HG03378 (cell line): ENCODE measurements at regions not wholly inside any gene's neighbourhood (a gene's known extent, or its start where the extent isn't known, plus 50 kb on each side); places are given as distances from the start of the nearest gene placed in this dataset.
"Not testable (repeated sequence)": the region's sequence is repeated elsewhere in the genome, so short reads cannot be mapped to it uniquely, and the experiment has no call there.

Experiments used
- ATAC-seq: cut with Tn5 transposase; IDR thresholded peaks from one replicate; pipeline ENCODE4 v1.9.1; 2021; ENCODE audit warnings: mild to moderate bottlenecking, moderate library complexity; ENCODE audit not compliant: unreplicated experiment

DNA sequence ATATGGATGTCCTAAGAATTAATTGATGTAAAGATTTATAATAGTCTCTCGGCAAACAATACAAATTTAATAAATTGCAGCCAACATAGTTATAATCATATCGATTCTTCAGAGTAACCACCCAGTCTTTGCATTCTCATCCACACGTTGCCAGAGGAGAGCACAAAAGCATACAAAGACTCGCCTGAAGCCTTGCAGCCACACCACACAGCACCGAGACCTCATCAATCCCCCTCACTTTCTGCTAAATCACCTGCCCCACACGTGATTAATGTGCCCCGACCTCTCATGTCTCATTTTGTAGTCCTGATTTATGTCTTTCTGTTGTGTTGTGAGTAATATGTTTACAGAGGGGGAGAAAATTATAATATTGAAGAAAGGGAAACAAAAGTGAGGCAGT is 510.4 kb downstream of the TRIML1 start:
- ATAC-seq, result no peak

GRCh38 chr4:188650516-188650915 is 511.3 kb downstream of the TRIML1 start:
- ATAC-seq, result no peak

GRCh38 chr4:188657365-188657764 is 518.1 kb downstream of the TRIML1 start:
- ATAC-seq, result no peak

DNA sequence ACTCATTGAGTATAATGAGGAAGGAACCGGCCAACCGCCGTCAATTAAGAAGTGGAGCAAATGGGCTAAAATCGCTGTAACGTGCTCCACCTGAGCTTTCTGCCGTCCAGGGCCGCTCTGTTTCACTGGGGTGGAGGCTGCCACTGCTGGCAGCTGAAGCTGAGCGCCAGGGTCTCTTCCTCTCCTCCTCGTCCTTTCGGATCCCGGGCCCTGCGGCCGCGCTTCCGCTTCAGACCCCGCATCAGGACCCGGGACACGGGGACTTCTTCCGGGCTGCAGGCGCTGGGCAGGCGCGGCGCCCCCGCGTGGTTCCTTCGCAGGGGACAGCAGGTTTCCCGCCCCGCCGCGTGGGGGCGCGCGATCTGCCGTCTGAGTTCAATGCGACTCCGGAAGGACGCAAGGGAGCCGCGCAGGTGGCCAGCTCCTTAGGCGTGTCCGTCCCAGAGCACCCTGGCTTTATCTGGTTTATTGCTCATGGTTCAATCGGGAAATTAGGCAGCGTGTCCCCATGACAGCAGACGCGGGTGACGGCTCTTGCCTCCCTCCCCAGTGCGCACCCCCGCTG is 519.8 kb downstream of the TRIML1 start:
- ATAC-seq, result no peak

DNA sequence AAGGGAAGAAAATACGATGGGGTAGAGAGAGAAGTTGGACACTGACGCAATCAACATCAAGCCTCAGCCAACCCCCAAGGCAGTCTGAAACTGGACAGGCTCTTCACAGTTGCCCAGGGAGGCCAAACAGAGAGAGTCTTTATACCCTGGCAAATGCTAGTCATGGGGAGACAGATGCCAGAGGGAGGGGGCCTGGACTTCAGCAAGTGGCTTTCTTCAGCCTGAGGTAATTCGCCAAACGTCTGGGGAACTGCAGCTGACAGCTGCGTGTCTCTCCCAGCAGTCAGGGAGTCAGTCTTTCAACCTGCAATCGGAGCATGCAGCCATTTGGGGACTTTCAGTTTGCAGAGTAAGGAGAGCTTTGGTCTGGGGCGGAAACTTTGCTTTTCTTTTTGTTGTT is 521.6 kb downstream of the TRIML1 start:
- ATAC-seq, result no peak

DNA sequence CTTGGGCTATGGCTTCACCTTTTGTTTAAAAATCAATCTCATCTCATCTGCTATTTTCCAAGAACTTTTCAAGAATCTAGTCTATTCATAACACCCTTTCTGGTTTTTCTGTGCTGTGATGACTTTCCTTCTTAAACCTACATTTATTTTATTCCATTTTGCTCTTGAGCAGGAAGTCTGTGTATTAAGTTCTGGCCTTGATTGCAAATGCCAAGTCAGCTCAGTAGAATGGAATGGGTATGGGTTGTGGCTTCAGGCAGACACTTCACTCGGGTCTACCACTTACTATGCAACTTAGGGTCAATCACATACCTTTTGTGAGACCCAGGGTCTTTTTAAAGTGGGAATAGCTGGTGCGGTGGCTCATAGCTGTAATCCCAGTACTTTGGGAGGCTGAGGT is 522.3 kb downstream of the TRIML1 start:
- no peak for ATAC-seq

GRCh38 chr4:188663369-188663768 is 524.1 kb downstream of the TRIML1 start:
- ATAC-seq, result no peak

DNA sequence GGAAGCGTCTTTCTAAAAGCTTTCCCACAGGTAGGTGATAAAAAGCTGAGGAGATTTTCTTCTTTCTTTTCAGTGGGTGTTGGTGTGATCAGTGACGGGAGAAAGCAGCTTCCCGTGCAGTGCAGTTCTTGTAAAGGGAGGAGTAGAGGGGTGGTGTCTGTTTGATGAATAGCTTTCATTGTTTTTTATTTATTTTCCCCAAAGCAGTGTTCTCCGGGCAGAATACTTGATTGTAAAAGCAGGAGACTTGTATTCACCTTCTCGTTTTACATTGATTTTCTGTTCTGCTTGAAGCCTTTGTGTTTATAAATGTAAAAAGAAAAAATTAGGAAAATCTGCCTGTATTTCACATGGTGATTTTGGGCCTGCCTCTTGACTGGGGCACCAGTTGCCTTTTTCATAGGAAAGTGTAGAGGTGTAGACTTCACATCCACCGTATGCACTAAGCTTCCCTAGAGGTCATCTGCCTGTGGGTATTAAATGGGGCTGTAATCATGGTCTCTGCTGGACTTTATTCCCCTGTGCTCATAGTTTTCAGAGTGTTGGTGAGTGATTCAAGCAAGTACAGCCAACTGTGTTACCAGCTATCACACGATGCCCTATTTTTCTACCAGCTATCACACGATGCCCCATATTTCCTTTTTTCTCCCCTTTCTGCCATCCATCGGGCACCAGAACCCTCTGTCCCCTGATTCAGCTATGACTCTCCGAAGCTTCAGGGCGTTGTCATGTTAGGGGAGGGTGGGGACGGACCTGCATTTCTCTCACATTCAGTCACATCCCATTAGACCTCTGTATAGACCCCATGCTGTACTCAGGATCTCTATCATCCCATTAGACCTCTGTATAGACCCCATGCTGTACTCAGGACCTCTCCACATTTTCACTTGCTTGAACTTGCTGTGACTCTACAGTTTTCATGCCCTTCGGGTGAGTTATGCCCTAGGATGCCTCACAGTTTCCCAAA is 526.5 kb downstream of the TRIML1 start:
- no peak for ATAC-seq

DNA sequence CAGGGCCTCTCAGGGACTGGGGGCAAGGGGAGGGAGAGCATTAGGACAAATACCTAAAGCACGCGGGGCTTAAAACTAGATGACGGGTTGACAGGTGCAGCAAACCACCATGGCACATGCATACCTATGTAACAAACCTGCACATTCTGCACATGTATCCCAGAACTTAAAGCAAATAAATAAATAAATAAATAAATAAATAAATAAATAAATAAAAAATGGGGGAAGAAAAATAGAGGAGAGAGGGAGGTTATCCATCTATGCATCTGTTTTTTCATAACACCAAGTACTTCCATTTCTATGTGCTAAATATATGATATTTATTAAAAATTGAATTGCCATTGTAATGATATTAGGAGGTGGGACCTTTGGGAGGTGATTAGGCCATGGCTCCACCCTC is 539.5 kb downstream of the TRIML1 start:
- not testable (repeated sequence) for ATAC-seq

DNA sequence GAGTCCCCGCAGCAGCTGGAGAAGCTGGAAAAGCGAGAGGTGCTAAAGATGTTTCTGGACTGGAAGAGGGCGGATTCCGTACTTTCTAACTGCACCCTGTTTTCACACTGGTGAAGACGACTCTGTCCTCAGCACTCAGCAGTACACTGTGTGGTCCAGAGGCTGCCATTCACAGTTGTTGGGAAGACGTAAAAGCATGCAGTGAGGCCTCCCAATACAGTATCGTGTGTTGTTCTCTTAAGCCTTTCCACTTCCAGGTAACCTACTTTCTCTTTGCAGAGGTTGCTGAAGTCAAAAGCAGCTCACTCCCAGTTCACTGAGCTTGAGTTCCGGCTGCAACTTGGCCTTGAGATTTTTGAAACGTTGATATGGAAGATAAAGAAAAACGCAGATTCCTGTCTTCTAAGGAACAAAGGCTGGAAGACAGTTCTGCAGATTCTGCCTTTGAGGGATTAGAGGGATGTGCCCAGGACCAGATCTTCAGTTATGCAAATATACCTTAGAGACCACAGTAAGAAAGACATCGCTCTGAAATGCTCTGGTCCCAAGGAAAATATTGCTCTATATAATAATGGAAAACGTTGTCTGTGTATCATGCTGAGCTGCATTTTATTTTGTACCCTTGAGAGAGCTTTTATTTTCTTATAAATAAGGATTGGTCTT is 540.9 kb downstream of the TRIML1 start:
- no peak for ATAC-seq

DNA sequence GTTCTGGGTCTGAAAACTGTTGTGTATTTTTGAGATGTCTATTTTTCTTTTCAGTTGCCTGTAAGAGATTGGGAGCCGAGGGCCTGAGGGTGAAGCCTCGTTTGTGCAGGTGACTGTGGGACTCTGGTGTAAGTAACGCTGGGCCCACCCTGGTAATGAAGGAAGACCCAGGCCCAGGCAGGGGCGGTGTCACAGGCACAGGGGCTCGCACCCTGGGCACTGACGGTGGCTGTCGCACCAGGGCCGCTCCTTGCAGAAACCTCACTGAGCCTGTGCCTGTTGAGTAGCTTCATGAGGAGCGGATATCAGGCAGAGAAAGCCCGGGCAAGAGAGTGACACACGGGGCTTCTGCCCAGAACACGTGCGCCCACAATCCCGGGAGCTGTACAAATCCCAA is 541.4 kb downstream of the TRIML1 start:
- no peak for ATAC-seq

GRCh38 chr4:188682321-188682720 is 543.1 kb downstream of the TRIML1 start:
- ATAC-seq, result no peak

- ATAC-seq, result no peak
Measured at GRCh38 chr4:188683571-188683970, 544.3 kb downstream of the TRIML1 start.

DNA sequence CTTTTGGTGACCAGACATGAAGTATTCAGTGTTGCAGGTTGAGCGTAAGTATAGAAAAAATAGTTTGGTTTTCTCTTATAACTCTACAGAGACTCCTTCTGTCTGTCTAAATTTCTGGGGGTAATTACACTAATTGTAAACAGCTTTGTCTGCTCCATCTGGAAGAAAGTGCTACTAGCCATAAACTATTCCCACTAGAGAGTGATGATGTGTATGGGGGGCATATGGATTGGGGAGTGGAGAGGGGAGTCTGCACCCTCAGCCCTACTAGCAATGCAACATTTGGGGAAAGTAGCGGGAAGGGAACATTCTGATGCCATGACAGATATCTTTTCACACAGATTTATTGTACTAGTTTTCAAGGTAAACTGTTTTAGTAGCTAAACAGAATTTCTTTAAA is 549.7 kb downstream of the TRIML1 start:
- ATAC-seq, result no peak

- no peak for ATAC-seq
Measured at GRCh38 chr4:188691811-188692210, 552.6 kb downstream of the TRIML1 start.

- ATAC-seq, result no peak
Measured at GRCh38 chr4:188695261-188695660, 556.0 kb downstream of the TRIML1 start.

DNA sequence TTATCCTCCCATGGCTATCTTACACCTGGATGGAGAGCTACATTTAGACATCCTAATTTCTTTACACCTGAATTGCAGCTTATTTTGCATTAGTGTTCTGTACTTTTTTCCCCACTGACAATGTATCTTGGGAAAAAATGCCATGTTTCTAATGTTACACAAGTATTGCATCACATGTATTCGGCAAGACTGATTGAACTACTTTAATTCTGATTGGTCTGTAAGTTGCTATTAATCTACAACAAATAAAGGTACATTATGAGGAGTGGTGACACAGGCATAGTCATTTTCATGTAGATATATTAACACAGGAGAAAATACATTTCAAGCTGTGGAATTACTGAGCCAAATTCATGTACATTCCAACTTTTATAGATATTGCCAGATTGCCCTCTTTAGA is 558.0 kb downstream of the TRIML1 start:
- ATAC-seq, result no peak

DNA sequence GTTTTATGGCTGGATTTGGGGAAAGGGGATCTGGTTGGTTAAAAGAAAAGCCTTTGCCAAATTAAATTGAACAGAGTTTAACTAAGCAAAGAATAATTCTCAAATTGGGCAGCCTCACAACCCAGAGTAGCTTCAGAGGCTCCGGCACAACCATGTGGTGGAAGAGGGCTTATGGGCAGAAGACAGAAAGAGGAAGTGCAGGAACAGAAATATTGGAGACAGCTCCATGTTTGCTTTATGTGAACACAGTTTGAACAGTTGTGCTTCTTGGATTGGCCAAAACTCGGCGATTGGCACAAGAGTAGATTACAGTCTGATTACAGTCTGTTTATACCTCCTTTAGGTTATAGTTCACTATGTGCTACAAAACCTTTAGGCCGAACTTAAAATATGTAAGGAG is 562.7 kb downstream of the TRIML1 start:
- no peak for ATAC-seq

GRCh38 chr4:188704288-188704687 is 565.0 kb downstream of the TRIML1 start:
- no peak for ATAC-seq

DNA sequence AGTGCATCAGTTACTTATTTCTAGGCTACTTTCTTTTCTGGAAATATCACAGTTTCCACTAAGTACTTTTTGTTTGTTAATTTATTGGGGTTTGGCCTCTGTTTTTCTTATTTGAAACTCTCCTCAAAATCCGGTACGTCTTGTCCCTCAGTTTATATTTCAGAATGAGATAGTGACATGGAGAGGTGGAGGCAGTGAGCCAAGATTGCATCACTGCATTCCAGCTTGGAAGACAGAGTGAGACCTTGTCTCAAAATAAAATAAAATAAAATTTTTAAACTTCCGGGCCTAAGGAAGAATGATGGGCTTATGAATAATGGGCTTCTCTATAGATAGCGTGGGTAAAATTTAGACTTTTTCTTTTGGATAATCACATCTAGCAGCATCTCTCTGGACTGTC is 567.8 kb downstream of the TRIML1 start:
- no peak for ATAC-seq

- ATAC-seq, result no peak
Measured at GRCh38 chr4:188714501-188714900, 575.3 kb downstream of the TRIML1 start.

GRCh38 chr4:188714907-188715306 is 575.7 kb downstream of the TRIML1 start:
- no peak for ATAC-seq
